ENCODE measurements at regions not wholly inside any gene's neighbourhood (a gene's known extent, or its start where the extent isn't known, plus 50 kb on each side); places are given as distances from the start of the nearest gene placed in this dataset.

GRCh38 chr3:23698652-23699313 lies 107.0 kb upstream of the UBE2E1 start:
- TF ChIP-seq POLR2A (IDR thresholded peaks at IDR 0.05; ENCODE audit: low read depth, low read length) (no peak), POLR2AphosphoS5 (IDR thresholded peaks at IDR 0.05; ENCODE audit: low read depth, low read length) (no peak)

Measured in GM12892 (cell line).